Mesodermal cell (in vitro differentiated cells): ENCODE measurements at regions not wholly inside any gene's neighbourhood (a gene's known extent, or its start where the extent isn't known, plus 50 kb on each side); places are given as distances from the start of the nearest gene placed in this dataset.
"Not testable (repeated sequence)": the region's sequence is repeated elsewhere in the genome, so short reads cannot be mapped to it uniquely, and the experiment has no call there.

Experiments used
- H3K27ac ChIP-seq: 2 replicates; pipeline ENCODE4 v1.7.0; 2013; ENCODE audit warnings: mild to moderate bottlenecking, low read depth, low read length, moderate library complexity; ENCODE audit not compliant: severe bottlenecking
- H3K36me3 ChIP-seq: 2 replicates; pipeline ENCODE4 v1.7.1; 2013; ENCODE audit warnings: mild to moderate bottlenecking, low read length, moderate library complexity; ENCODE audit not compliant: control insufficient read depth, insufficient read depth
- H3K4me1 ChIP-seq: one replicate; pipeline ENCODE4 v1.7.1; 2013; ENCODE audit warnings: mild to moderate bottlenecking, low read length; ENCODE audit not compliant: insufficient read depth, control insufficient read depth, poor library complexity, severe bottlenecking
- H3K4me3 ChIP-seq: 2 replicates; pipeline ENCODE4 v1.7.0; 2013; ENCODE audit warnings: low read length, control low read depth, mild to moderate bottlenecking; ENCODE audit not compliant: insufficient read depth, poor library complexity, severe bottlenecking; ENCODE audit errors: extremely low read depth
- H3K9me3 ChIP-seq: 2 replicates; pipeline ENCODE4 v1.7.1; 2013; ENCODE audit warnings: mild to moderate bottlenecking, low read length, moderate library complexity; ENCODE audit not compliant: control insufficient read depth
- WGBS, 2 experiments: methylation state at CpG; one replicate each; pipeline ENCODE4 v1.1.5; 2013; ENCODE audit warnings: missing lambda C conversion rate in 2 of 2; ENCODE audit not compliant: insufficient coverage in 2 of 2; 5-methylcytosine and 5-hydroxymethylcytosine counted together

DNA sequence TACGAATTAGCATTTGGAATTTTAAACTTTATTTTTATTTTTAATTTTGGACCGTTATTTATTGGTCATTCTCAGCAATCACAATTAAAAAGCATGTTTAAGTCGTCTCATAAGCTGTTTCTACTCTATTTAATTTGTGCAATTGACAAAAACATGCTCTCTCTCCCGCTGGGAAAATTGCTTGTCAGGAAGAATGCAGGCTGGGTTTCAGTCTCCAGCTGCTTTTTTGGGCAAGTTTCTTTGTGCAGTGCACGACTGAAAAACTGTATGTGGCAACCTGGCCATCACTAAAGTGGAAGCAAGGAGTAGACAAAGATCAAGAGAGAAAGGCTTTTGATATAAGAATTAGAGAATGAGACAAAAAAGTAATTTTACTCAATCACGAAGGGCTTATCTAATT is 941.5 kb upstream of the MDGA2 start:
- Histone ChIP-seq H3K27ac (no peak overlapping the region), H3K4me1 (no peaks in the 10 kb centered on the region), H3K9me3 (no peaks in the 10 kb centered on the region), H3K4me3 (no peak overlapping the region), H3K36me3 (no peaks in the 10 kb centered on the region)
- WGBS, 2 experiments = 58 to 67% methylated on average over 2 to 4 of the region's 6 CpGs

DNA sequence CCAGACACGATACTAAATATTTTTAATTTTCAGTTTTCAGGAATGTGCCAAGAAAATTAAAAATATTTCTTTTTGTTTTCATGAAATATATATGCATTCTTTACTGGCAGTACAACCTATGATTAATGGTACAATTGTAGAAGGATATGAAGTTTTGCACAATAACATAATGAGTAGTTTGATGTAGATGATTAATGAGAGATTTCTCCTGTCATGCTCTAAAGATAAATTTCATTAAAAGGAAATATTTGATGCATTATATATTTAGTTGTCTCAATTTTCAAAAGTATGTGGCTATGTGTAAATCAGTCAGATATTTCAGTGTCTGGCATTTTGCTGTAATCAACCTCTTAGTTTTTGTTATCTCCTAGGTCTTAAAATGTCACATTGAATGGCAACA is 940.2 kb upstream of the MDGA2 start:
- no peaks in the 10 kb centered on the region for H3K36me3 ChIP-seq
- H3K4me1 ChIP-seq = no peaks in the 10 kb centered on the region
- no CpG with 5 or more reads among the region's 1 CpG for WGBS, 2 experiments
- H3K9me3 ChIP-seq = no peaks in the 10 kb centered on the region
- no peak overlapping the region for H3K4me3 ChIP-seq
- H3K27ac ChIP-seq = no peak overlapping the region

DNA sequence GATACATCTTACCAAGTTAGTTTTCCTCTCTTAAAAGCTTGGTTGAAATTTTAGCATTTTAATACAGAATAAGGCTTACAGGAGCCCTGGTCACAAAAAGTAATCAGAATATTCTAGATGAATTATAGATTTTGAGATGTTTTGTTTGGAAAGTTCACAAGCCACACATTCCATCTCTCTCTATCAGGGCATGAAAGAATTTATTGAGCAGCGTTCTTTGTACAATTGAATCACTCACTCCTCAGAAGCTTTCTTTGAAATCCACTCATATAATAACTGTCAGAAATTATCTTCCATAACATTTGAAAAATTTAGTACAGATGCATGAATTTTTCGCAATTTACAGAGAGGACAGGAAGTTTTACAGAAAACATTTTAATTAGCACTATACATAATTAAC is 938.6 kb upstream of the MDGA2 start:
- Histone ChIP-seq H3K9me3 (no peaks in the 10 kb centered on the region), H3K4me1 (no peaks in the 10 kb centered on the region), H3K36me3 (no peaks in the 10 kb centered on the region), H3K4me3 (no peak overlapping the region), H3K27ac (no peak overlapping the region)
- WGBS, 2 experiments = no CpG with 5 or more reads among the region's 2 CpGs

DNA sequence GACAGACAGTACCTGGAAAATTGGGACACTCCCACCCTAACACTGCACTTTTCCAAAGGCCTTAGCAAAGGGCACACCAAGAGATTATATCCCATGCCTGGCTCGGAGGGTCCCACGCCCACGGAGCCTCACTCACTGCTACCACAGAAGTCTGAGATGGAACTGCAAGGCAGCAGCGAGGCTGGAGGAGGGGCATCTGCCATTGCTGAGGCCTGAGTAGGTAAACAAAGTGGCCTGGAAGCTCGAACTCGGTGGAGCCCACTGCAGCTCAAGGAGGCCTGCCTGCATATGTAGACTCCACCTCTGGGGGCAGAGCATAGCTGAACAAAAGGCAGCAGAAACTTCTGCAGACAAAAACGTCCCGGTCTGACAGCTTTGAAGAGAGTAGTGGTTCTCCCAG is 931.6 kb upstream of the MDGA2 start:
- 61 to 78% methylated on average over 8 of the region's 8 CpGs for WGBS, 2 experiments
- H3K36me3 ChIP-seq = not testable (repeated sequence)

DNA sequence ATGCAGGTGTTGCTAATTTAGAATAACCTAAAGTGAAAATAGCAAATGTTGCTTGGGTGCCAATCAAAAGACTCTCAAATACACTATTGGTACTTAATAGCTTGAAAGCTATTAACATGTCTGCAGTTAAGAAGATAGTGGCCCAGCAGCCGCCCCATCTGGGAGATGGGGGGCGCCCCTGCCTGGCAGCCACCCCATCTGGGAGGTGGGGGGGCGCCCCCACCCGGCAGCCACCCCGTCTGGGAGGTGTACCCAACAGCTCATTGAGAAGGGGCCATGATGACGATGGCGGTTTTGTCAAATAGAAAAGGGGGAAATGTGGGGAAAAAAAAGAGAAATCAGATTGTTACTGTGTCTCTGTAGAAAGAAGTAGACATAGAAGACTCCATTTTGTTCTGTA is 923.1 kb upstream of the MDGA2 start:
- Histone ChIP-seq H3K4me1 (no peaks in the 10 kb centered on the region), H3K27ac (no peak overlapping the region), H3K36me3 (no peaks in the 10 kb centered on the region), H3K4me3 (no peak overlapping the region), H3K9me3 (no peaks in the 10 kb centered on the region)
- 88% methylated on average over 7 of the region's 7 CpGs; no CpG with 5 or more reads in 1 of the 2 experiments for WGBS, 2 experiments

More for the DNA sequence above, 931.6 kb upstream of the MDGA2 start:
- H3K4me1 ChIP-seq, H3K27ac ChIP-seq, H3K4me3 ChIP-seq, H3K9me3 ChIP-seq: not testable (repeated sequence)

DNA sequence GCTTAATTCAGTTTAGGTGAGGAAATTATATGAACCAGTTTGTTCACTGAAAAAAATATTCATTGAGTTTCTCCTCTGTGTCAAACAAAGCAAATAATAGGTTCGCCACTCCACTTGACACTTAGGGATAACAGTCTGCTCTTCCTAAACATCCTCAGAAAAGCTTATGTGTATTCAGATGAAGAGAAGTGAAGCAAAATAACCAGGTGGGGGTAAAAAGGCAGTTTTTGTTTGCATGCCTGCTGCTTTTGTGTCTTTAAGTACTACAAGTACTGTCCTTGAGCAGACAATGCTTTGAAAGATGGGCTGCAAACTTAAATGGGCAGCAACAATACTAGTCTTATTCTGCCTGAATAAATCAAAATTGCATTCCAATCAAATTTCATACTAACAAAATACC is 910.7 kb upstream of the MDGA2 start:
- Histone ChIP-seq H3K27ac (no peak overlapping the region), H3K9me3 (no peaks in the 10 kb centered on the region), H3K4me1 (no peaks in the 10 kb centered on the region), H3K36me3 (no peaks in the 10 kb centered on the region), H3K4me3 (no peak overlapping the region)
- WGBS, 2 experiments = no CpG with 5 or more reads among the region's 1 CpG

DNA sequence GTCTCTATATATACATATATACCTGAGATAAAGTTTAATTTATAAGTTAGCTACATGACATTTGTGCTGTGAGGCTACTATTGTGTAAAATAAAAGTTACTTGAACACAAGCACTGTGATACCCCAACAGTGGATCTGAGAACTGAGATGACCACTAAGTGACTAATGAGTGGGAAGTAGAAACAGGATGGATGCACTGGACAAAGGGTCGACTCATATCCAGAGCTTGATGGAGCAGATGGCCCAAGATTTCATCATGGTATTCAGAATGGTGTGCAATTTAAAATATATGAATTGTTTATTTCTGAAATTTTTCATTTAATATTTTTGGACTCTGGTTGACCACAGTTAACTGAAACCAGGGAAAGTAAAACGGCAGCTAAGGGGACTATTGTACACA is 908.6 kb upstream of the MDGA2 start:
- H3K4me1 ChIP-seq = no peaks in the 10 kb centered on the region
- no peaks in the 10 kb centered on the region for H3K36me3 ChIP-seq
- H3K9me3 ChIP-seq = no peaks in the 10 kb centered on the region
- H3K4me3 ChIP-seq = no peak overlapping the region
- no peak overlapping the region for H3K27ac ChIP-seq
- 0% methylated on average over 1 of the region's 2 CpGs for WGBS, 2 experiments

DNA sequence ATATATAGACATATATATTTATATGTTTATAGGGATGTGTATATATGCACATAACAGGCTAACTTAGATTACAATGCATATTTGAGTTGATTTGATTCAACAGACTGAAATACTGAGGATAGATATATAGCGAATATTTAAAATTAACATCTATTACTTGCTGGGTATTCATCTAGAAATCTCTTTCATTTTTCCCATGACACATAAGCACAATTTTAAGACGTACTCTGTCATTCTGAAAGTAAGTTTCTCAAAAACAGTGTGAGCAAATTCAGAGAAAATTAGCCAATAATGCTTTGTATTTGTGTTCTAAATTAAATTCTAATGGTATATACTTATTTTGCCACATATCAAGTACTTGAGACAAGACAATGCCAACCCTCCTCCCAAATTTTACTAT is 907.5 kb upstream of the MDGA2 start:
- H3K9me3 ChIP-seq = no peaks in the 10 kb centered on the region
- H3K36me3 ChIP-seq = no peaks in the 10 kb centered on the region
- no peak overlapping the region for H3K4me3 ChIP-seq
- no peak overlapping the region for H3K27ac ChIP-seq
- WGBS, 2 experiments = no CpG with 5 or more reads among the region's 2 CpGs
- H3K4me1 ChIP-seq = no peaks in the 10 kb centered on the region

DNA sequence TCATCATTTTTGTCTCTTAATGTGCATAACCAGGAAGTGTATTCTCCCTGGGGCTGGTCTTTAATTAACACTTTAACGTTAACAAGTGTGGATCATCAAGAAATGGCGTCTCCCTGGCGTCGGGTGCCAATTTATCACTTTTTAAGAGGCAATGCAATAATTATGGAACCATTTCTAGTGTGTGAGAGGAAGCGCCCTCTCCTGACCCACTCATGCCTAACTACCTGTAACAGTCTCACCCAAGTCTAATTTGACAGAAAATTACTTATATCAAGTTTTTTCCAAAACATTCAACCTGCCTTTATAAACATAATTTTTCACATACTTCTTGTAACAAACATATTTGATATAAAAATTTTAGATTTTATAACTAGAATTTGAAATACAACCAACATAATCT is 905.3 kb upstream of the MDGA2 start:
- Histone ChIP-seq H3K9me3 (no peaks in the 10 kb centered on the region), H3K4me1 (no peaks in the 10 kb centered on the region), H3K27ac (no peak overlapping the region), H3K36me3 (no peaks in the 10 kb centered on the region), H3K4me3 (no peak overlapping the region)
- 92 to 100% methylated on average over 1 to 4 of the region's 5 CpGs for WGBS, 2 experiments

DNA sequence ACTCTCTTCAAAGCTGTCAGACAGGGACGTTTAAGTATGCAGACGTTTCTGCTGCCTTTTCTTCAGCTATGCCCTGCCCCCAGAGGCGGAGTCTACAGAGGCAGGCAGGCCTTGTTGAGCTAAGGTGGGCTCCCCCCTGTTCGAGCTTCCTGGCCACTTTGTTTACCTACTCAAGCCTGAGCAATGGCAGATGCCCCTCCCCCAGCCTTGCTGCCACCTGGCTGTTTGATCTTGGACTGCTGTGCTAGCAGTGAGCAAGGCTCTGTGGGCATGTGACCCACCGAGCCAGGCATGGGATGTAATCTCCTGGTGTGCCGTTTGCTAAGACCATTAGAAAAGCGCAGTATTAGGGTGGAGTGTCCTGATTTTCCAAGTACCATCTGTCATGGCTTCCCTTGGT is 900.4 kb upstream of the MDGA2 start:
- Histone ChIP-seq H3K36me3 (no peaks in the 10 kb centered on the region), H3K9me3 (no peaks in the 10 kb centered on the region), H3K27ac (no peak overlapping the region), H3K4me1 (no peaks in the 10 kb centered on the region), H3K4me3 (no peak overlapping the region)
- 65 to 76% methylated on average over 6 to 7 of the region's 7 CpGs for WGBS, 2 experiments

DNA sequence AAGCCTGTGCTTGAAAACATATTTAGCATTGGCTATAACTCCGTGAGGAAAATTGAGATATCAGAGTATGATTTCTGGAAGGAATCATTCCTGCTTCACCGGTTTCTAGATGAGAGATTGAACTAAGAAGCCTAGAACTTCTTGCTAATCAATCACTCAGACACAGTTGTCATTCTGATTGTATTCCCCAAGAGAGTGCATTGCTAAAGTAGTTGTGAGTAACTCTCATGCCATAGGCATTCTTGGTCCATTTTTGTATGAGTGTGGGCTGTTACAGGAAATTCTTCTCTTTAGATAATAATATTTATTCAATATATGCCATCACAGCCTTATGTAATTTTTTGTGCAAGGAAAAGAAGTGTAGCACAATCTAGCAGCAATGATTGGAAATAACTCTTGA is 893.3 kb upstream of the MDGA2 start:
- Histone ChIP-seq H3K4me3 (no peak overlapping the region), H3K4me1 (no peaks in the 10 kb centered on the region), H3K36me3 (no peaks in the 10 kb centered on the region), H3K27ac (no peak overlapping the region), H3K9me3 (peaks cover 5% of the 10 kb centered on the region)
- 70% methylated on average over 2 of the region's 2 CpGs; no CpG with 5 or more reads in 1 of the 2 experiments for WGBS, 2 experiments

DNA sequence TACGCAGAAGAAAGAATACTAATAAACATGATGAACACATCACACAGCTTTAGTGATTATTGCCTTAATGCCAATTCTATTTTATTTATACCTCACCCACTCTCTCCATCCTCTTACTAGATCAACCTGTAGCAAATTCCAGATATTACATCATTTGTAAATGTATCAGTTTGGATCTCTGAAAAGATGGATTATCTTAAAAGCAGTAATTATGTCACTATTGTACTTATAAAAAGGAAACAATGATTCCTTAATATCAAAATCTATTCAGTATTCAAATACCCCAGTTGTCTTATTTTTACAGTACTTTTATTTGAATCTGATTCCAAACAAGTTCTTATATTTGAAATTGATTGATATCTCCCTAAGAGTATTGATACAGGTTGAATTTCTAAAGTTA is 892.8 kb upstream of the MDGA2 start:
- Histone ChIP-seq H3K27ac (no peak overlapping the region), H3K9me3 (peaks cover 9% of the 10 kb centered on the region), H3K36me3 (no peaks in the 10 kb centered on the region), H3K4me3 (no peak overlapping the region), H3K4me1 (no peaks in the 10 kb centered on the region)
- no CpG with 5 or more reads among the region's 1 CpG for WGBS, 2 experiments
